NOMO-1 treated with DMSO at 0.1 percent for 48 hours (cell line): ENCODE measurements at regions not wholly inside any gene's neighbourhood (a gene's known extent, or its start where the extent isn't known, plus 50 kb on each side); places are given as distances from the start of the nearest gene placed in this dataset.
"Not testable (repeated sequence)": the region's sequence is repeated elsewhere in the genome, so short reads cannot be mapped to it uniquely, and the experiment has no call there.

Source experiments
- DNase-seq: peaks from one replicate; lab custom pipeline; 2025; ENCODE audit not compliant: unreplicated experiment; lab: John Stamatoyannopoulos, UW

DNA sequence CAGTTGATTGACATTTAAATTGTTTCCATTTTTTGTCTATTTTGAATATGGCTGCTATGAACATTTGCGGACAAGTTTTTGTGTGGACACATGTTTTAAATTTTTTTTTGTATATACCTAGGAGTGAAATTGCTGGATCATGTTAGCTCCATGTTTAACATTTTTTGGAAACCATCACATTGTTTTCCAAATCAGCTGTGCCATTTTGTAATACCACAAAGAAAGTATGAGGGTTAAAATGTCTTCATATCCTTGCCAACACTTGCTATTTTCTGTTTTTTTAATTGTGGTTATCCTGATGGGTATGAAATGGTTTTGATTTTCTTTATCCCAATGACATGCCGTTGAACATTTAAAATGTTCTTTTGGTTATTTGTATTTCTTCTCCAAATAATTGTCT, 52.1 kb downstream of the CARTPT start:
- no peak for DNase-seq

DNA sequence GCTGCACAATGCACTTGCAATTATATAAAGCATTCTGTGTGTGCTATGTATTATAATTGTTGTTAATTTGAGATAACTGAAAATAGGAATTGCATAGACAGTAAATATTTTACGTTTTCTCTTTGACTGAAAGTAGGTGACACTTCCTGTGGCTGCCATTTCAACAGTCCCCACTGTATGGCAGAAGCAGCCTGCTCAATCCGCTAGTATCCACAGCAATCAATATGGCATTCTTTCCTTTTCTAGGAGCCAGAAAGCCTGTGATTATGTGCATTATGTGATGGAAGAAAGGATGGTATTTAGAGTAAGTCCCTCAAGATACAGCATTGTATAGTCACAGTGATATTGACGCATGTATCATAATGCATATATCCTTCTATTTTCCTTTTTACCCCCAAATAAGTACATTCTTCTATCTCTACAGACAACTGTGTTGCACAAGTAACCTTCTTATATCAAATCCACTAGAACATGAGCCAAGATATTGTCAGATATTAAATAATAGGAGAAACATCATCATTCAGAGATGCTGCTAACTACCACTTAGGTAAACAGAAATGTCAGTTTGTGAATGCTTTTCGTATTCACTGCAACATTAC, 59.7 kb downstream of the CARTPT start:
- no peak for DNase-seq

DNA sequence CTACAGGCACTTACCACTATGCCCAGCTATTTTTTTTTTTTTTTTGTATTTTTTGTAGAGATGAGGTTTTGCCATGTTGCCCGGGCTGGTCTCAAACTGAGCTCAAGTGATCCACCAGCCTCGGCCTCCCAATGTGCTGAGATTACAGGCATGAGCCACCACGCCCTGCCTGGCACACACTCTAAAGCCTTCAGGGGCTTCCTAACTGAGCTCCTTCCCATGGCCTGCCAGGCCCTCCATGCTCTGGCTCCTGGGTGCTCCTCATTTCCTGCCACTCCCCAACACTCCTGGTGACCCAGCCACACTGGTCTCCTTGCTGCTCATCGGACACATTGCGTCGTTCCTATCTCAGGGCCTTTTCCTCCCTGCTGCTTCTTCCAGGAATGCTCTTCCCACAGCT, 61.5 kb downstream of the CARTPT start:
- DNase-seq = no peak

DNA sequence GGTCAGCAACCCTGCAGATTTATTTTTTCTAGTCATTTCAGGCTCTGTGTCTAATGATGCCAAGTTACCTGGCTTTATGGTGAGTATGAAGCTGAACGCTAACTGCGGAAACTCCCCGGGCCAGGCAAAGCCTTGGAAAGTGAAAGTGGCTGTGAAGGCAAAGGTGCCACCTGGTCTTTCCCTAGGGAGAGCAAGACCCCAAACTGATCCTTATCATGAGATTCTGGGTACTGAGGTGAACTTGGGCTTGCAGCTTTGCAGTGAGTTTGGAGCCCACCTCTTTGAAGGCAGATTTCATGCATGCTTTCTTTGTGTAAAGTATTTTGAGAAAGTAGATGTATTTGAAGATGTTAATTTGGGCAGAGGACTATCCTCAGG, 63.3 kb downstream of the CARTPT start:
- DNase-seq = no peak

DNA sequence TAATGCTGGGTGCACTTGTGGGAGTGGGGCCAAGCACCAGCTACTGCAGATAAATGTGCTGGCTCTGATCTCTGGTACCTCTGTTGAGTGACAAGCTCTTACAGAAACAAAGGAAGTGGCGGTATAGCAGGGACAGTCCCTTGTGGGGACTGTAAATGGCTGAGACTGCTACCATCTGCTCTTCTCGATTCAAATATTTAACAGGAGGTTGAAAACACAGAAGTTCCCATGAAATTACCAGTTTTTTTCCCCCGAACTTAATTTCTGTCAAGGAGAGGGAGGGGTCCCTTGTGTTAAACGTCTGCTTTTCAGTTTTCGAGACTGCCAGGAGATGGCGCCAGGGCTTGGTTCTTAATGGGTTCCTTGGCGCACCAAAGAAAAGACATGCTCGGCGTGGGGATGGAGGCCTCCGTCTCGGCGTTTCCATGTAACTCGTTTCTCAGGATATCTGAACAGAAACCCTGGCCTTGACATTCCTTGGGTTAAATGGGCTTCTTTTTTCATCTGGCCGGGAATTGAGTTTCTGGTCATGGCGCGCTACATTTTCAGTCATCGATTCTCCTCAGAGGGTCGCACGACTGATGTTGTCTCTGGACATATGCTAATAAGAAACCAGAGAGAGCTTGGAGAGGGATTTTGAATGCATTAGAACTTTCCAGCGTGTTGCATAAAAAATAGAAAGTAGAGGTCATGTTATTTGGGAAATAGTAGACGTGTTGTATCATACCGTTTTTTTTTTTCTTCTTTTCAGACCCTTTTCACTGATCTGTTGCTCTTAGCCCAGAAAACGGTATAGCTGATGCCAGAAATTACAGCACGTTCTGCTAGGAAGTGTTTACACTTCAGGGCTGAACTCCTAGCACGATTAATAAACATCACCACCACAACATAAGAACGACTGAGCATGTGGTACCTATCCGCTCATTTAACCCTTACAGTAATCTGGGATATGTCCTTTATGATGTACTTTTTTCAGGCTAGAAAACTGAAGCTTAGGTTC, 64.0 kb downstream of the CARTPT start:
- DNase-seq = peak; percentile 25

DNA sequence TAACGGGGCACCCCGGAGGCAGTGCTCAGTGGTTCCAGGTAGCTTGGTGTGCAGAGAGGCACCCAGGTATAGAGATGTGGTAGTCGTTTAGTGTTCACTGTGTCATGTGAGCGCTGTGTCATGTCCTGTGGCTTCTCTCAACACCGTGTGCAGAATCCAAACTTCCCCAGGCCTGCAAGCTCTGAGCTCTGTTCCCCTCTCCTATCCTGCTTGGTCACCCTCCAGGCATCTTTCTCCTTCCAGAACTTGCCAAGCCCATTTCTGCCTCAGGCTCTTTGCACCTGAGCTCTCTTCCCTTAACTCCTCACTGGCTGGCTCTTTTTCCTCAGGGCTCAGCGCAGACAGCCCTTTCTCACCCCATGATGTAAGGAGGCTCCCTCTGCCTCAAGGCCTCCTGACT, 64.8 kb downstream of the CARTPT start:
- no peak for DNase-seq

DNA sequence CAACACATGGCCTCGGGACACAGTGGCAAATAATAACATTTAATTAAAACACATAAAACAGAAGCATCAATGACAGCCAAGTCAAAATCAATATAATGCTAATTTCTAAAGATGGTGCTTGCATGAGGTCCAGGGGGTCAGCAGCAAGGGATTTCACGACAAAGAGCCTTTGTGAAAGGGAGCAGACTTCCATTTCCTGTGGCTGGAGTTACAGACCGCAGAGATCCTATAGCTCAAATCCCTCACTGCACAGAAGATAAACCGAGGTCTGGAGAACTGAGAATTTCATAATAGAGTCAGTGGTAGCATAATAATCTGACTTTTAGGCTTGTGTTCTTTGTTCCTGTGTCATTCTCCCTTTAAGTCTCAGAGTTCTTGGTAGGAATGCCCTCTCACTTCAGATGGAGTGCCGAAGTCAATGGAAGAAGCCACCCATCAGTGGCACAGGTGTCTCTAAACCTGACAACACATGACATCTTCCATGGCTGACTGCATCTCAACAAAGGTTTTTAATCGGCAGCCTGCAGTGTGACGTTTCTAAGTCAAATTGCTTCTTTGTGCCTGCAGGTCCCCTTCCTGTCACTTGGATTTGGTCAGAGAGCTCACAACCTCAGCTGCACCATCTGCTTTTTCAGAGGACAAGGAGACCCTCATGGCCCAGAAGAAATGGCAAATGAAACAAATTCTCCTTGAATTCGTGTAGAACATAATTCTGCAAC, 67.4 kb downstream of the CARTPT start:
- DNase-seq = no peak

DNA sequence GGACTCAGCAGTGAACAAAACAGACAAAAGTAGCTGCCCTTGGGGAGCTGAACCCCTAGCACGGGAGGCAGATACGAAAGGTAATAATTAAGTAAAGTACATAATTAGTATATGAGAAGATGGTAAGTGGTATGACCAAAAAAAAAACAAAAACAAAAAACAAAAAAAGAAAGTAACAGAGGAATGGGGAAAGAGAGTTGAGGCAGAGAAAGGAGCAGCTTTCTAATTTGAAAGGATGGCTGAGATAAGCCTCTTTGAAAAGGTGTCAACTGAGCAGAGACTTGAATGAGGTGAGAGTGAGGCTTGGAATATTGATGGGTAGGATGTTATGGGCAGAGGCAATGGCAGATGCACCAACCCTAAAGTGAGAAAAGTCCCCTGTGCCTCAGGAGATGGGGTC, 69.7 kb downstream of the CARTPT start:
- DNase-seq = no peak

DNA sequence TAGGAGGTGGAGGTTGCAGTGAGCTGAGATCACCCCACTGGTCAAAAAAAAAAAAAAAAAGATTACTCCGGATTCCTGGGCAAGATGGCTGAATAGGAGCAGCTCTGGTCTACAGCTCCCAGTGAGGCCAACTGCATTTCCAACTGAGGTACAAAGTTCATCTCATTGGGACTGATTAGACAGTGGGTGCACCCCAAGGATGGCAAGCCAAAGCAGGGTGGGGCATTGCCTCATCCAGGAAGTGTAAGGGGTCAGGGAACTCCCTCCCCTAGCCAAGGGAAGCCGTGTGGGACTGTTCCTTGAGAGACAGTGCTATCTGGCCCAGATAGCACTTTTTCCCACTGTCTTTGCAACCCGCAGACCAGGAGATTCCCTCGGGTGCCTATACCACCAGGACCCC, 70.7 kb downstream of the CARTPT start:
- no peak for DNase-seq

DNA sequence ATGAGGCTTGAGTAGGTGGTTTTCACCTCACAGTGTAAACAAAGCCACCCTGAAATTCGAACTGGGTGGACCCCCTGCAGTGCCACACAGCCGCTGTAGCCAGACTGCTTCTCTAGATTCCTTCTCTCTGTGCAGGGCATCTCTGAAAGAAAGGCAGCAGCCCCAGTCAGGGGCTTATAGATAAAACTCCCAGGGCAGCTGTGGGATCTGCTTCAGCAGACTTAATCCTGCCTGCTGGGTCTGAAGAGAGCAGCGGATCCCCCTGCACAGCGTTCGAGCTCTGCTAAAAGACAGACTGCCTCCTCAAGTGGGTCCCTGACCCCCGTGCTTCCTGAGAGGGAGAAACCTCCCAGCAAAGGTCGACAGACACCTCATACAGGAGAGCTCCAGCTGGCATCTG, 71.4 kb downstream of the CARTPT start:
- no peak for DNase-seq

DNA sequence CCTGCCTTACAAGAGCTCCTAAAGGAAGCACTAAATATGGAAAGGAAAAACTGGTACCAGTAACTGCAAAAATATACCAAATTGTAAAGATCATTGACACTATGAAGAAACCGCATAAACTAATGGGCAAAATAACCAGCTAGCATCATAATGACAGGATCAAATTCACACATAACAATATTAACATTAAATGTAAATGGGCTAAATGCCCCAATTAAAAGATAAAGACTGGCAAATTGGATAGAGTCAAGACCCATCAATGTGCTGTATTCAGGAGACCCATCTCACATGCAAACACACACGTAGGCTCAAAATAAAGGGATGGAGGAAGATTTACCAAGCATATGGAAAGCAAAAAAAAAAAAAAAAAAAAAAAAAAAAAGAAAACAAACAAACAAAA, 73.0 kb downstream of the CARTPT start:
- not testable (repeated sequence) for DNase-seq

DNA sequence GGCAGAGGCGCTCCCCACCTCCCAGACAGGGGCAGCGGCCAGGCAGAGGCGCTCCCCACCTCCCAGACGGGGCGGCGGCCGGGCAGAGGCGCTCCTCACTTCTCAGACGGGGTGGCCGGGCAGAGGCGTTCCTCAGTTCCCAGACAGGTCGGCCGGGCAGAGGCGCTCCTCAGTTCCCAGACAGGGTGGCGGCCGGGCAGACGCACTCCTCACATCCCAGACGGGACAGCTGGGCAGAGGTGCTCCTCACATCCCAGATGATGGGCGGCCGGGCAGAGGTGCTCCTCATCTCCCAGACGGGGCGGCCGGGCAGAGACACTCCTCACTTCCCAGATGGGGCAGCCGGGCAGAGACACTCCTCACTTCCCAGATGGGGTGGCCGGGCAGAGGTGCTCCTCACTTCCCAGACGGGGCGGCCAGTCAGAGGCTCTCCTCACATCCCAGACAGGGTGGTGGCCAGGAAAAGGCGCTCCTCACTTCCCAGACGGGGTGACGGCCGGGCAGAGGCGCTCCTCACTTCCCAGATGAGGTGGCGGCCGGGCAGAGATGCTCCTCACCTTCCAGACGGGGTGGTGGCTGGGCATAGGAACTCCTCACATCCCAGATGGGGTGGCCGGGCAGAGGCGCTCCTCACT, 75.1 kb downstream of the CARTPT start:
- DNase-seq = no peak

DNA sequence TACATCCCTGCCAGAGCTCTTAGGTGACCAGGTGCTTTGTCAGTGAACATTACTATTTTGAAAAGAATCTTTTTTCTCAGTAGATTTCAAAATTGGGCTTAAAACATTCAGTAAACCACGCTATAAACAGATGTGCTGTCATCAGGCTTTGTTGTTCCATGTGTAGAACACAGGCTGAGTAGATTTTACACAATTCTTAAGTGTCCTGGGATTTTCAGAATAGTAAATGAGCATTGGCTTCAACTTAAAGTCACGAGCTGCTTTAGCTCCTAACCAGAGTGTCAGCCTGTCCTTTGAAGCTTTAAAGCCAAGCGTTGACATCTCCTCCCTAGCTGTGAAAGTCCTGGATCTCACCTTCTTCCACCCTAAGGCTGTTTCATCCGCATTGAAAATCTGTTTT, 83.6 kb downstream of the CARTPT start:
- no peak for DNase-seq

DNA sequence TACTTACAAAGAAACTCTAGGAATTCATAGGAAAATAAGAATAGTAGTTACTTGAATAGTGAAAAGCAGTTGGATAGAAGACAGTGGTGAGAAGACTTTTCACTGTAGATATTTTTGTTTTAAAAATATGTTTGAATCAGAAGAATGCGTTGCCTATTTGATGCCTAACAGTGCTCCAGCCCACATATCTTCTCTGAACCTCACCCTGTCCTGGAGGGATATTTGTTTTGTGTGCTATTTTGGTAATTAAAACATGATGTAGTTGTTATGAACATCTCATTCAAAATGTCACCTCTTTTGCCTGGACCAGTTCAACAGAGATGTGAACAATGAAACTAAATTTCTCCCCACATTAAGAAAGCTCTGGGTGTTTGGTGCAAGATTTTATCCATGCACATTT, 87.6 kb downstream of the CARTPT start:
- no peak for DNase-seq

DNA sequence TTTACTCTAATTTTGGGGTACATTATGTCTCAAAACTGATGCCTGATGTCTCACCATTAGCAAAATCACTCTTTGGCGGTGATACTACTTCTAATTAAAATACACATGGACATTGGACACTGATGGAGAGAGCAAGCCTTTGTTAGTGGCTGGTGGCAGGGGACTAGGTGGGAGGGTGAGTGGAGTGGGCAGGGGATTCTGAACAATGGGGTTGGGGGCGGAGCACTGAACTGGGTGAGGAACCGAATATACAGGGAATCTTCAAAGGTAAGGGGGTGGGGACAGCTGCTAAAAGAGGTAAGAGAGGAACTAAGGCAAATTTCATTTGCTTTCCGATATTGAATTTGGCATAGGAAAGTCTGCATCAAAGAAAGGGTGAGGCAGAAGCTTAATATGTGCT, 88.8 kb downstream of the CARTPT start:
- no peak for DNase-seq

DNA sequence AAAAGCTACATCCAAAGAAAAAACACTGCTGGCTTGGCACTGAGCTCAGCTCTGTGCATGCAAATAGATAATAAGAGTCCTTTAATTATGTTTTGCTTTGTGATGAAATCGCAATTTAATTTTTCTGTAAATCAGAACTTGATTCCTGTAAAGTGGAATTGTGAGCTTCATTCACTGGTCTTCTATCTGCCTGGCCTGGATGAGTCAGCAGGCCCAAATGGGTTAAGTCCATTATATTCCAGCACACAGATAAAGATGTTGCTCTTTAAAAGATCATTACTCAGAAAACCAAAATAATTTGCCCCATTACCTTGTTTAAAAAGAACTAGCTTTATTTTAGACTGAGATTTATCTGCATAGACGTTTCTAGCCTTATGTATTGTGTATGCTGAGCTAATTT, 90.4 kb downstream of the CARTPT start:
- DNase-seq = no peak

DNA sequence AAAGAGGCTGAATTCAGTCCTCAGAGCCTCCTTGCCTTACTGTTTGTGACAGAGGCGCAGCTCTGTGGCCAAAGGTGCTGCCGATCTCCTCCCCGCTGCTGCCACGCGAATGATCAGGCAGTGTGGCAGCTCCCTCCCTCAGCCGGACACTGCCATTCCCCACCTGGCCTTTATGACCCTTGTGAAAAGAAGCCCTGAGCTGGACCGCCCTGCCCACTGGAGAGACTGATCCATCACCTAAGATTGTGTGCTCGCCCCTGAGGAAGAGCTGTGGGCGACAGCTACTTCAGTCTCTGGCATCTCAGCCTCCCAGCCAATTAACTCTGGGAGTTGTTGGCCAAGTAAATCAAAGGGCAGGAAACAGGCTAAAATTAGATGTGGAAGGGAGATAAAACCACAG, 90.9 kb downstream of the CARTPT start:
- no peak for DNase-seq

DNA sequence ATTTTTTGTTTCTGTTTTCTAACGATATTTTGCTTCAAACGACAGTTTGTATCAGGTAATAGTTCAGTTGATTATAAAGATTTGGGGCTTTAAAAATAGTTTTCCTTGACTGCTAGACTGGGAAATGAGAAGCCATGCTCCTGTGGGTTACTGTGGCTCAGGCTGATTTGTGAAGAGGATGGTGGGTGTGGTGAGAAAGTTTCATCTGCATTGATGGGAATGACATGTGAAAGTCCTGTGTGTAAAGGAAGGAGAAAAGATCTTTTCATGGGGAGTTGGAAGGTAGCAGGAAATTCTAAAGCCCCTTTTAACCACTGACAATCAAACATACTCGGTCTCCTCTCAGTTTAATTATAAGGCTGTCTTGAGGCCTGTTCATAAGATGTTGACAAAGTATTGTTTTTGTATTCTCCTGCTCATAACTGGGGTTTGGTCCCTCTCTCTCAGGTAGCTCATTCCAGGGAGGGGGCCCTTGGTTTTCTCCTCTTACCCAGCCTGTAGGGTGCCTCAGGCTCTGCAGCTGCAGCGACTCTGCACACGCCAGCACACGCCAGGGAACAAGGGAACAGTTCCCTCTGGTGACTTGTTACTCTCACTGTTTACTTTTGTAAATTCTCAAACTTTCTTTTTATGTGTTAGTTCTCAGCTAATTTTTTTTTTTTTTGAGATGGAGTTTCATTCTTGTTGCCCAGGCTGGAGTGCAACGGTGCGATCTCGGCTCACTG, 91.6 kb downstream of the CARTPT start:
- DNase-seq = no peak

DNA sequence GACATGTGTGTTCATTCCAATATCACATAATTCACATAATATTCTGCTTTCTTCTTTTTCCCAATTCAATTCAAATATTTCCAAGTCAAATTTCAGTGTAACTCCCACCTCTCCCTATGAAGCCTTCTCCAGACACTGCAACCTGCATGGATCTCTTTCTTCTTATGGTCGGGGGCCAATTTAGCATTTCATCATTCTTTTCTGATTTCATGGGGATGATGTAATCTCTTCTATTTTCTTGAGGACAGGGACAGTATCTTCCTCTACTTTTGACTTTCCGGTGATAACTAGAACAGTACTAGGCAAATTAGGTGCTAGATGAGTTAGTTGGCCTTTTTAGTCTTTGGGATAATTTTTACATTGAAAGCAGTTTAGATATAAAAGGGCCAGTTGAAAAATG, 92.7 kb downstream of the CARTPT start:
- no peak for DNase-seq

DNA sequence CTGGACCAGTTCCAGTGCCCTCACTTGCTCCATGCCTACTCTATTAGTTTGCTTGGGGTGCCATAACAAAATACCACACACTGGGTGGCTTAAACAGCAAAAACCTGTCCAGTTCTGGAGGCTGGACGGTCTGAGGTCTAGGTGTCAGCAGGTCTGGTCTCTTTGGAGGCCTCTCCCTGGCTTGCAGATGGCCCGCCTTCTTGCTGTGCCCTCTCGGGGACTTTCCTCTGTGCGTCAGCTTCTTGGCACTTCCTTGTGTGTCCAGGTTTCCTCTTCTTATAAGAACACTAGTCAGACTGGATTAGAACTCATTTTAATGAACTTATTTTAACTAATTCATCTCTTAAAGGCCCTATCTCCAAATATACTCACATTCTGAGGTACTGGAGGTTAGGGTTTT, 97.2 kb downstream of the CARTPT start:
- DNase-seq = no peak

DNA sequence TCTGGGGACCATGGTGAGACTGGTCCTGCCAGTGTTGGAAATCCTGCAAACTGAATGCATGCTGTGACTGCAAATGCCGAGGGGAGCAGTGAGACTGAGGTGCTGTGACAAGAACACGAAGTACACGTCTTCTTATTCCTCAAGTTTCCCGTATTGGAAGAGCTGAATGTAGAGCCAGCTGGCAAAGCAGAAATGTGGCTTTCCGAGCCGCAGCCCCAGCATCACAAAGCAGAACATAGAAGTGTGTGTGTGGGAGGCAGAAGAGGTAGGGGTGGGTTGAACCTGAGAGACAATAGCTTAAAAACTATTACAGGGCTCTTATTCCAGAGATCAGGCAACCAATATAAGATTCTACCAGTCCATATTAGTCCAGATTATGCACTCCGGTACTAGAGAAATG, 98.8 kb downstream of the CARTPT start:
- no peak for DNase-seq
